Inferior parietal cortex (tissue), 1 donor: ENCODE measurements at regions not wholly inside any gene's neighbourhood (a gene's known extent, or its start where the extent isn't known, plus 50 kb on each side); places are given as distances from the start of the nearest gene placed in this dataset.
"Not testable (repeated sequence)": the region's sequence is repeated elsewhere in the genome, so short reads cannot be mapped to it uniquely, and the experiment has no call there.

ENCODE experiments used
- DNase-seq: peaks from one replicate; pipeline ENCODE4 v3.0.0-alpha.2; 2016; ENCODE audit errors: extremely low spot score

GRCh38 chr14:28243600-28243999 lies 523.0 kb upstream of the FOXG1 start:
- peak; percentile 11 for DNase-seq

- DNase-seq: no peak
Measured at GRCh38 chr14:28245216-28245615, 521.4 kb upstream of the FOXG1 start.

- DNase-seq: no peak
Measured at GRCh38 chr14:28247491-28247890, 519.1 kb upstream of the FOXG1 start.

GRCh38 chr14:28252124-28252523 lies 514.5 kb upstream of the FOXG1 start:
- DNase-seq: not testable (repeated sequence)

- DNase-seq: no peak
Measured at GRCh38 chr14:28254768-28255167, 511.8 kb upstream of the FOXG1 start.

- DNase-seq: no peak
Measured at GRCh38 chr14:28264306-28264705, 502.3 kb upstream of the FOXG1 start.

- DNase-seq: no peak
Measured at GRCh38 chr14:28272270-28272669, 494.3 kb upstream of the FOXG1 start.

- no peak for DNase-seq
Measured at GRCh38 chr14:28280530-28280929, 486.1 kb upstream of the FOXG1 start.

- no peak for DNase-seq
Measured at GRCh38 chr14:28280997-28281598, 485.5 kb upstream of the FOXG1 start.

GRCh38 chr14:28284546-28285300 lies 481.9 kb upstream of the FOXG1 start:
- DNase-seq: no peak

GRCh38 chr14:28294834-28295440 lies 471.6 kb upstream of the FOXG1 start:
- no peak for DNase-seq

- DNase-seq: no peak
Measured at GRCh38 chr14:28297559-28297958, 469.0 kb upstream of the FOXG1 start.

GRCh38 chr14:28298156-28298555 lies 468.4 kb upstream of the FOXG1 start:
- no peak for DNase-seq

- DNase-seq: no peak
Measured at GRCh38 chr14:28299227-28299626, 467.4 kb upstream of the FOXG1 start.

GRCh38 chr14:28300356-28300755 lies 466.2 kb upstream of the FOXG1 start:
- no peak for DNase-seq

GRCh38 chr14:28301179-28301578 lies 465.4 kb upstream of the FOXG1 start:
- DNase-seq: no peak

- no peak for DNase-seq
Measured at GRCh38 chr14:28303248-28303647, 463.3 kb upstream of the FOXG1 start.

GRCh38 chr14:28305938-28306337 lies 460.6 kb upstream of the FOXG1 start:
- DNase-seq: peak; percentile 66

- peak; percentile 34 for DNase-seq
Measured at GRCh38 chr14:28307506-28307905, 459.1 kb upstream of the FOXG1 start.

GRCh38 chr14:28308734-28309133 lies 457.9 kb upstream of the FOXG1 start:
- DNase-seq: no peak

GRCh38 chr14:28317890-28318675 lies 448.5 kb upstream of the FOXG1 start:
- DNase-seq: not testable (repeated sequence)
